Right lobe of liver (tissue), 6 donors: ENCODE measurements at regions not wholly inside any gene's neighbourhood (a gene's known extent, or its start where the extent isn't known, plus 50 kb on each side); places are given as distances from the start of the nearest gene placed in this dataset.
"Not testable (repeated sequence)": the region's sequence is repeated elsewhere in the genome, so short reads cannot be mapped to it uniquely, and the experiment has no call there.

ENCODE experiments used
- ATAC-seq, 4 donors: fragments of 200-7000 bp; cut with Tn5 transposase; one replicate each; pipeline ENCODE4 v1.9.1; 2020; ENCODE audit warnings: mild to moderate bottlenecking in 4 of 4, moderate library complexity in 4 of 4
- DNase-seq, 3 donors: peaks; one replicate each; pipeline ENCODE4 v3.0.0-alpha.2; 2020
- H3K27ac ChIP-seq, 3 donors: fragments of 200-600 bp; one replicate each; pipeline ENCODE4 v1.8.0; 2022
- H3K27me3 ChIP-seq, 2 donors: fragments of 200-600 bp; one replicate each; pipeline ENCODE4 v1.8.0; 2022
- H3K36me3 ChIP-seq, 4 donors: fragments of 200-600 bp; sonication (generic) in 1 of 4; one replicate each; pipeline versions ENCODE4 v1.5.1 to v1.8.0; 2017 to 2022; ENCODE audit warnings: control low read depth in 1 of 4
- H3K4me1 ChIP-seq, 4 donors: fragments of 200-600 bp; sonication (generic) in 1 of 4; one replicate each; pipeline versions ENCODE4 v1.5.1 to v1.8.0; 2017 to 2022; ENCODE audit warnings: control low read depth in 1 of 4
- H3K4me3 ChIP-seq, 3 donors: fragments of 200-600 bp; one replicate each; pipeline ENCODE4 v1.8.0; 2022
- H3K9me3 ChIP-seq, 4 donors: fragments of 200-600 bp; sonication (generic) in 1 of 4; one replicate each; pipeline versions ENCODE4 v1.5.1 to v1.8.0; 2017 to 2022; ENCODE audit warnings: control low read depth in 1 of 4
- CTCF ChIP-seq, 4 donors: fragments of 200-600 bp in 3 of 4; fragments of 450-650 bp in 1 of 4; IDR thresholded peaks; one replicate each; pipeline versions ENCODE4 v1.5.1 to v1.8.0; 2016 to 2022; ENCODE audit warnings: antibody characterized with exemption in 4 of 4, mild to moderate bottlenecking in 2 of 4
- POLR2A ChIP-seq: fragments of 450-650 bp; IDR thresholded peaks from one replicate; pipeline ENCODE4 v1.6.1; 2017; ENCODE audit warnings: antibody characterized with exemption, mild to moderate bottlenecking
- WGBS: methylation state at CpG from one replicate; pipeline ENCODE4 v1.1.6; 2018; ENCODE audit warnings: low coverage, low lambda C conversion rate; ENCODE audit not compliant: insufficient coverage; ENCODE audit errors: missing lambda C conversion rate; 5-methylcytosine and 5-hydroxymethylcytosine counted together
- intact Hi-C, 2 donors: fragments of 100-400 bp; cut with DNase I; formaldehyde crosslinking; loops; one replicate each; pipeline versions ENCODE4 v1.11.2 to v1.14.1; 2022
- donor health status: DM: no; HTN: yes; CAD: no.
- donor health status: DM: no; HTN: no; CAD: no.
- donor health status: DM: no; HTN: no; CAD: no.
- donor health status: DM: no; HTN: yes; CAD: no.
- donor health status: DM: no; HTN: yes; CAD: no.

GRCh38 chr16:59350670-59351069 is 616.6 kb upstream of the GOT2 start:
- intact Hi-C loops: no loop called here

GRCh38 chr16:59342669-59343068 is 608.6 kb upstream of the GOT2 start:
- no peaks in the 10 kb centered on the region for H3K9me3 ChIP-seq
- no peaks in the 10 kb centered on the region for H3K4me1 ChIP-seq
- no peaks in the 10 kb centered on the region for H3K36me3 ChIP-seq
- no peak for TF ChIP-seq POLR2A
- no peak for TF ChIP-seq CTCF (IDR thresholded peaks at IDR 0.05)
- no peak for ATAC-seq
- intact Hi-C loops: no loop called here
- H3K27ac ChIP-seq: no peak overlapping the region
- no peak overlapping the region for H3K4me3 ChIP-seq
- WGBS: 28% methylated on average over 3 of the region's 3 CpGs
- no peak for DNase-seq
- H3K27me3 ChIP-seq: no peaks in the 10 kb centered on the region

More at GRCh38 chr16:59350670-59351069, 616.6 kb upstream of the GOT2 start:
- Histone ChIP-seq H3K4me1 (no peaks in the 10 kb centered on the region), H3K36me3 (no peaks in the 10 kb centered on the region), H3K4me3 (no peak overlapping the region), H3K27me3 (no peaks in the 10 kb centered on the region), H3K27ac (no peak overlapping the region), H3K9me3 (no peaks in the 10 kb centered on the region)
- ATAC-seq (no peak), DNase-seq (no peak)
- no peak for TF ChIP-seq POLR2A
- TF ChIP-seq CTCF (IDR thresholded peaks at IDR 0.05): no peak
- WGBS: 79% methylated on average over 2 of the region's 2 CpGs

GRCh38 chr16:59341368-59341767 is 607.3 kb upstream of the GOT2 start:
- DNase-seq (no peak), ATAC-seq (no peak)
- Histone ChIP-seq H3K27ac (no peak overlapping the region), H3K36me3 (no peaks in the 10 kb centered on the region), H3K9me3 (no peaks in the 10 kb centered on the region), H3K27me3 (no peaks in the 10 kb centered on the region), H3K4me1 (no peaks in the 10 kb centered on the region), H3K4me3 (no peak overlapping the region)
- TF ChIP-seq POLR2A: no peak
- TF ChIP-seq CTCF (IDR thresholded peaks at IDR 0.05): no peak
- intact Hi-C loops: no loop called here
- WGBS: 17% methylated on average over 2 of the region's 2 CpGs

GRCh38 chr16:59339871-59340270 is 605.8 kb upstream of the GOT2 start:
- H3K9me3 ChIP-seq: no peaks in the 10 kb centered on the region
- intact Hi-C loops: no loop called here
- DNase-seq (no peak), ATAC-seq (no peak)
- no peaks in the 10 kb centered on the region for H3K36me3 ChIP-seq
- WGBS: 22% methylated on average over 2 of the region's 2 CpGs
- H3K27me3 ChIP-seq: no peaks in the 10 kb centered on the region
- no peaks in the 10 kb centered on the region for H3K4me1 ChIP-seq
- no peak for TF ChIP-seq POLR2A
- TF ChIP-seq CTCF (IDR thresholded peaks at IDR 0.05): no peak
- no peak overlapping the region for H3K4me3 ChIP-seq
- no peak overlapping the region for H3K27ac ChIP-seq

- intact Hi-C loops: no loop called here
Measured at GRCh38 chr16:59336136-59336695, 602.1 kb upstream of the GOT2 start.

GRCh38 chr16:59331708-59332107 is 597.6 kb upstream of the GOT2 start:
- WGBS: 56% methylated on average over 3 of the region's 3 CpGs

More at GRCh38 chr16:59336136-59336695, 602.1 kb upstream of the GOT2 start:
- TF ChIP-seq POLR2A (no peak), CTCF (IDR thresholded peaks at IDR 0.05) (no peak)
- ATAC-seq (no peak), DNase-seq (no peak)
- Histone ChIP-seq H3K36me3 (no peaks in the 10 kb centered on the region), H3K4me3 (no peak overlapping the region), H3K27ac (no peak overlapping the region), H3K27me3 (no peaks in the 10 kb centered on the region), H3K9me3 (no peaks in the 10 kb centered on the region), H3K4me1 (no peaks in the 10 kb centered on the region)
- WGBS: 61% methylated on average over 3 of the region's 3 CpGs

More at GRCh38 chr16:59331708-59332107, 597.6 kb upstream of the GOT2 start:
- H3K36me3 ChIP-seq, H3K4me1 ChIP-seq, H3K27ac ChIP-seq, H3K4me3 ChIP-seq, H3K9me3 ChIP-seq, DNase-seq, H3K27me3 ChIP-seq, ATAC-seq, intact Hi-C loops: not testable (repeated sequence)
